ENCODE measurements at regions not wholly inside any gene's neighbourhood (a gene's known extent, or its start where the extent isn't known, plus 50 kb on each side); places are given as distances from the start of the nearest gene placed in this dataset.
"Not testable (repeated sequence)": the region's sequence is repeated elsewhere in the genome, so short reads cannot be mapped to it uniquely, and the experiment has no call there.

DNA sequence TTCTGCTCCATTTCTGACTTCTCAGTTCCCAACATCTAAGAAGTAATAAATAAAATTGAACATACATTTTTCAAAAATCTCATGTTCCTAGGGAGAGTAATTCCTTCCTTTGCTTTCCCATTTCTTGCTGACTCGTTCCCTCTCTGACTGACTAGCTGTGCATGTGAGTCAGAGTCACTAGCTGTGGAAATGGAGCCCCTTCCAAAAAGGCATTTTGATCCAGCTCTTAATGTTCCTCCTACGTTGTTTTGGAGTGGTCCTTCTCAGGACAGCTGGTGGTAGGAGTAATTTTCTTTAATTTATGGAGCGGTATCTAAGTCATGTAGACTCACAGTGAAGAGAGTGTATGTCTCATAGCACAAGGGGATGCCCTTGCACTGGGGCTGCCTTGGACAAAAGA is 460.2 kb downstream of the GADD45G start:
- ATAC-seq, result no peak
- Mint-ChIP-seq H3K27ac (no peak overlapping the region), H3K36me3 (no peaks in the 10 kb centered on the region)

DNA sequence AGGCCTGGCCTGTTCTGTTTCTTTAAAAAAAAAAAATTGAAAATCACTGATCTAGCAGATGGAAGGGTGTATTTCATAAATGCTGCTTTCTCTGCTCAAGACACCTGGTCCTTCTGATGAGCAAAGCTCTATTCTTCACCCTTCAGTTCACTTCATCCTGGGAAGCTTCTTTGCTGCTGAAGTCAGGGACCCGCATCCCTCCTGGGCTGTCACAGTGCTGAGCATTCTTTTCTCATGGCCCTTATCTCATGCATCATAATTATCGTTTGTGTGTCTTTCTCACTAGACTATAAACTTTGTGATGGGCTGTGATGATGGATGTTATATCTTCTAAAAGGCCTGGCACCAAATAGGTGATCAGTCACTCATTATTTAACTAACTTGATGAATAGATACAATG is 461.0 kb downstream of the GADD45G start:
- Mint-ChIP-seq H3K36me3 (no peaks in the 10 kb centered on the region), H3K27ac (no peak overlapping the region), H3K9me3 (no peaks in the 10 kb centered on the region)
- DNase-seq (ENCODE audit: low spot score in 2 of 2), result no peak
- no peak for ATAC-seq

More for the DNA sequence above, 460.2 kb downstream of the GADD45G start:
- no peaks in the 10 kb centered on the region for H3K9me3 Mint-ChIP-seq
- DNase-seq (ENCODE audit: low spot score in 2 of 2), result no peak

DNA sequence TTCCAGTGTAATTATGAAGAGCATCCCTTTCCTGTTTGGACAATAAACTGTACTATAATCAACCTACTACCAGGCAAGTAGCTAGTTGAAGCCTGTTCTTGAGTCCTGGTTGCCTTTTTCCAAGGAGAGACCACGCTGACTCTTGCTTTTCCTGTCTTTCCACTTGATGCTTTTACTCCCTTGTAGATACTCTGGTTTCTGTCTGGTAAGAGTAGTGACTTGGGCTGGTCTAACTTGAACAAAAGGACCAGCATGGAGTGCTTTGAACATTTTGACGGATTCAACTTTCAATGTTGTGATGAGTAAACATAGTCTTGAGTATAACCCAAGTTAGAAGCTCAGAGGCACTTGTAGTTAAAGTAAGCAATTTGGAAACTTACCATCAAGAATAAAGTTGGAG is 464.3 kb downstream of the GADD45G start:
- ATAC-seq (no peak), DNase-seq (ENCODE audit: low spot score in 2 of 2) (no peak)
- Mint-ChIP-seq H3K9me3 (no peaks in the 10 kb centered on the region), H3K36me3 (no peaks in the 10 kb centered on the region), H3K27ac (no peak overlapping the region)

DNA sequence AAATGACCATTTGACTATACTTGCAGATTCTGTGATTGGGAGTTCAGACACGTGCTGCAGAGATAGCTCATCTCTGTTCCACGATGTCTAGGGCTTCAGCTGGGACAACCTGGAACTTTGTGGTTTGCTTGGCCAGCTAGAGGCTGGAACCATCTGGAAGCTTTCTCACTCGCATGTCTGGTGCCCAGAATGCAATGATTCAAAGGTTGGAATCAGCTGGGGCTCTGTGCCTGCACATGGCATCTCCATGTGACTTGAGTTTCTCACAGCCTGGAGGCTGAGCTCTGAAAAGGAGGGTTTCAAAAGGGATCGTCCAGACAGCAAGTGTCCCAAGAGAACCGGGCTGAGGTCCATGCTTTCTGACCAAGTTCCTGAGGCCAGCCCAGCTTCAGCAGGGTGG is 465.2 kb downstream of the GADD45G start:
- no peak overlapping the region for H3K27ac Mint-ChIP-seq
- H3K36me3 Mint-ChIP-seq, result no peaks in the 10 kb centered on the region
- ATAC-seq, result no peak
- no peaks in the 10 kb centered on the region for H3K9me3 Mint-ChIP-seq
- no peak for DNase-seq (ENCODE audit: low spot score in 2 of 2)

DNA sequence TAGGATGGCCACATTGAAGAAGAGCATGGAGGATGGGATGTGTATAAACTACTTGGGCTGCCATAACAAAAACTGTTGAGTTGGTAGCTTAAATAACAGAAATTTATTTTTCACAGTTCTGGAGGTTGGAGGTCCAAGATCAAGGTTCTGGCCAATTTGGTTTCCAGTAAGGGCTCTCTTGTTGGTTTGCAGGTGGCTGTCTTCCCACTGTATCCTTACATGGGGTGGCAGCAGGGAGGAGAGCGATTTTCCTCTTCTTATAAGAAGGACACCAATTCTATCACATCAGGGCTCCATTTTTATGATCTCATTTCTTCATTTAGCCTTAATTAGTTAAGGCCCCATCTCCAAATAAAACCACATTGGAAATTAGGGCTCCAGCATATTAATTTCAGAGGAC is 465.7 kb downstream of the GADD45G start:
- Mint-ChIP-seq H3K9me3 (no peaks in the 10 kb centered on the region), H3K27ac (no peak overlapping the region), H3K36me3 (no peaks in the 10 kb centered on the region)
- DNase-seq (ENCODE audit: low spot score in 2 of 2) (no peak), ATAC-seq (no peak)

DNA sequence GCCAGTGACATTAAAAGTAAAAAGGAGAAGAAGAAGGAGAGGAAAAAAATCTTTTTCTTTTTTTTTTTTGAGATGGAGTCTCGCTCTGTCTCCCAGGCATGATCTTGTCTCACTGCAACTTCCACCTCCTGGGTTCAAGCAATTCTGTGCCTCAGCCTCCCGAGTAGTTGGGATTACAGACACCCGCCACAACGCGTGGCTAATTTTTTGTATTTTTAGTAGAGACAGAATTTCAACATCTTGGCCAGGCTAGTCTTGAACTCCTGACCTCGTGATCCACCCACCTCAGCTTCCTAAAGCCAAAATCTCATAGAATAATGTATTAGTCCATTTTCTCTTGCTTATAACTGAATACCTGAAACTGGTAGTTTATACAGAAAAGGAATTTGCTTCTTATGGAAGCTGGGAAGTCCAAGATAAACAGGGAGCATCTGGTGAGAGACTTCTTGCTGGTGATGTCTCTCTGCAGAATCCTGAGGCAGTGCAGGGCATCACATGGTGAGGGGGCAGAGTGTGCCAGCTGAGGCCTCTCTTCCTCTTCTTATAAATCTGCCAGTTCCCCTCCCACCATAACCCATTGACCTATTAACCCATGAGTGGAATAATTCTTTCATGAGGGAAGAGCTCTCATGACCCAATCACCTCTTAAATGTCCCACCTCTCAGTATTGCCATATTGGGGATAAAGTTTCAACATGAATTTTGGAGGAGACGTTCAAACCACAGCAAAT is 466.3 kb downstream of the GADD45G start:
- Mint-ChIP-seq H3K9me3 (no peaks in the 10 kb centered on the region), H3K36me3 (no peaks in the 10 kb centered on the region), H3K27ac (no peak overlapping the region)
- ATAC-seq (no peak), DNase-seq (ENCODE audit: low spot score in 2 of 2) (no peak)

DNA sequence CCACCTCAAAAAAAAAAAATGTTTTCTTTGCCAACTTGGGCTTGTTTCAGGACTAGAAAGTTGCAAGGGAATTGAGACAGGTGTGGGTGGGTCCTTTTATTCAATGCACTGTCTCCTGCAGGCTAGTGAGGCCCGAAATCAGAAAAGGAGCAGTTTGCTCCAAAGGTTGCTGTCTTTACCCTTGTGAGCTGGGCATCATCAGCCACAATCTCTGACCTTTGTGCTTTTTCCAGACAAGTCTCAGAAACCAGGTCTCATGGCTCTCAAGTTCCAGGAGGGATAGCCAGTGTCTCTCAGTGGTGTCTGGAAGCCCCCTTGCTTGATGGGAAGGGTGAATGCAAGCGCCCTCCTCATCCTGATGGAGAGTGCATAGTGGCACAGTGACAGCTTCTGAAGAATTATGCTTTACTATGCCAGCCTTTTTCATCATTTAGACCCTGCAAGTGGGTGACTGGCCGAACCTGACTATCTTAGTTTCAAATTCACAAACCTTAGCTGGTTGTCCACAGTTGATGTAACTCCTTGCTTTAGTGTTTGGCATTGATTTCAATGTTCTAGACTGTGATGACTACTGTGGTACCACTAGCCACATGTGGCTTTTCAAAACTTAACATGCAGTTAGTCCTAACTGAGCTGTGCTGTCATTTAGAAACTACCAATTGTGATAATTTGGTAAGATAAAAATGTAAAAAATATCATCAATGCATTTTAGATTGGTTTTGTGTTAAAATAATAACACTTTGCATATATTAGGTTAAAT is 468.6 kb downstream of the GADD45G start:
- H3K27ac Mint-ChIP-seq, result no peak overlapping the region
- no peaks in the 10 kb centered on the region for H3K36me3 Mint-ChIP-seq
- peak in 1 of 2 donors; percentile 61 for ATAC-seq
- DNase-seq (ENCODE audit: low spot score in 2 of 2), result no peak
- no peaks in the 10 kb centered on the region for H3K9me3 Mint-ChIP-seq

DNA sequence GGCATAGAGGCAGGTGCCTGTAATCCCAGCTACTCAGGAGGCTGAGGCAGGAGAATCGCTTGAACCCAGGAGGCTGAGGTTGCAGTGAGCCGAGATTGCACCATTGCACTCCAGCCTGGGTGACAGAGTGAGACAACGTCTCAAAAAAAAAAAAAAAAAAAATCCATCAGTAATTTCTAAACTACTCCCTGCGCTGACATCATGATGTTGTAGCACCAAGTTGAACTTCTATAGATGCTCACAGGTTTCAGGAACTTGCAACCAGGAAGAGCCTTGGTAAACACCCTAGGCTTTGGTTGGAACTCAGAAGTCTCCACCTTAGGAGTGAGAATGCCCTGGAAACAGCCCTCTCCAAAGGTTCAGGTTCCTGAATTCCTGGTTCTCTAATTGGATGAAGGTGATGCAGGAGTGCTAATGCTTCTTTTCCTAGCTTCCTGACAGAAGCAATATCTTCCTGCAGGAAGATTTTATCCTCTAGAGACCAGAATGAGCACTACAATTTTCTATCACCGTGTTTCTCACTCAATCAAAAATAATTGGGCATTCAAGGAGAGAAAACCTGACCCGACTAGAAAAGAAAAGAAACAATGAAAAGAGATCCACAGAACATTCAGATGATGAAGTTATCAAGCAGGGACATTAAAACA is 469.6 kb downstream of the GADD45G start:
- DNase-seq (ENCODE audit: low spot score in 2 of 2) (no peak), ATAC-seq (peak in 1 of 2 donors; percentile 76)
- no peaks in the 10 kb centered on the region for H3K9me3 Mint-ChIP-seq
- no peaks in the 10 kb centered on the region for H3K36me3 Mint-ChIP-seq
- no peak overlapping the region for H3K27ac Mint-ChIP-seq

DNA sequence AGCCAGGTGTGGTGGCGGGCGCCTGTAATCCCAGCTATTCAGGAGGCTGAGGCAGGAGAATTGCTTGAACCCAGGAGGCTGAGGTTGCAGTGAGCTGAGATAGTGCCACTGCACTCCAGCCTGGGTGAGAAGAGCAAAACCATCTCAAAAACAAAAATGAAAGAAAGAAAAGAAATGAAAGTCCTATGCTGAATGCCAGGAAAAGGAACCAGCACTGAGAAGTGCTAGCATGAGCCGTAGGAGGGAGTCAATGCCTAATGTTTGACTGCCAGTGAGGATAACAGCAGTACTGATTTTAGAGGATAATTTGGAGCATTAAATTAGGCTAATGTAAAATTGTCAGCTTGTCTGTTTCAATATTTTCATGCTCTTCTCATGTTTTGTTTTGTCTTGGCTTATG is 472.8 kb downstream of the GADD45G start:
- H3K36me3 Mint-ChIP-seq; ATAC-seq; DNase-seq (ENCODE audit: low spot score in 2 of 2); H3K9me3 Mint-ChIP-seq; H3K27ac Mint-ChIP-seq: not testable (repeated sequence)

DNA sequence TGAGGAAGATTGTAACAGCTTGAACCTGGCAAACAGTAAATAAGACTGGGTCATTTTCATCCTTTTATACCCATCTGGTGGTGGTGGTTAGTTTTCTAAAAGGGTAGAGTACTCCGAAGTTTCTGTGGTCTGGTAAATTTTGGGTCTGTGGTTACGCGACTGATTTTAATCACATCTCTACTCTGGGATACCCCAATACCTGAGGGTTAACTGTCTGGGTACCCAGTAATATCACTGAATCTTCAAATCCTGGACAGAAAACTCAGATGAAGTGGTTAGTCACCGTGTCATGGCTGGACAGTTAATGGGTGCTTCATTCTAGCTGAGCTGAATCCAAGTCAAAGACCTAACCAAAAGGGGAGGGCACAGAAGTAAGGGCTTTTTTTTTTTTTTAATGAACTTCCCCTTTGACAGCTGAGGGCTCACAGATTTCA is 474.2 kb downstream of the GADD45G start:
- peak; percentile 49 to 54 for ATAC-seq
- no peak overlapping the region for H3K27ac Mint-ChIP-seq
- no peaks in the 10 kb centered on the region for H3K36me3 Mint-ChIP-seq
- H3K9me3 Mint-ChIP-seq, result no peaks in the 10 kb centered on the region
- no peak for DNase-seq (ENCODE audit: low spot score in 2 of 2)

DNA sequence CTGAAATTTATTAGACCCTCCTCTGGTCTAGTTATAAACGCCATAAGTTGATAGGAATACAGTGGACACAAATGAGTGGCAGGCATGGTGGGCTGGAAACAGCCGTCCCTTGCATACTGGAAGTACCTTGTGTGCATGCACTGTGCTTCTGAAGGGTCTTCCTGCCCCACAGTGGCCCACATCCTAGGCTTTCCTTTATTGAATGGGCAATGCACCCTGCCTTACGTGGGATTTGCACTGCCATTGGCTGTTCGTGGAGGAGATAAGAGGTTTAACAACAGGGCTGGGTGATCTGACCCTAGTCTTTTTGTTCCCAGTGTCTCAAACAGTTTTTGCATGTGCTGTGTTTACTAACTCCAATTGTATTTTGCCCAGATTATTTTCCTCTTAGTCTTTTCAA is 480.8 kb downstream of the GADD45G start:
- Mint-ChIP-seq H3K9me3 (no peaks in the 10 kb centered on the region), H3K36me3 (no peaks in the 10 kb centered on the region), H3K27ac (no peak overlapping the region)
- no peak for DNase-seq (ENCODE audit: low spot score in 2 of 2)
- no peak for ATAC-seq

DNA sequence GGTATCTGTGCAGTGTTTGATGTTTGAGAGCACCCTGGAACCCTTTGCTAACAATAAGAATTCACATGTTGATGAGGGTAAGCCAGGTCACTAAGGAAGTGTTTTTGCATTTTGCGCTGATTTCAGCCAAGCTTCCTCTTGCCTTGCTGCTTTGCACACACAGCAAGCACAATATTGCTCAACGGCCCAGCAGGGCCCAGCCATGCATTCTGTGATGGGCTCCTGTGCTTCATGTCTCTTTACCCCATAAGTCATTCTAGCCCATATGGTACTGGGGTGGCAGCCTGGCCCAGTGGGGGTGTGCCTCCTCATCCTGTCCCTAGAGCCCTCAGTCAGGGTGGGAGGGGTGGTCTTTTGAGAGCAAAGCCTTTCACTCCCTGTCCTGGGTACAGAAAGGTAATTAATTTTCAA is 481.3 kb downstream of the GADD45G start:
- ATAC-seq (no peak), DNase-seq (ENCODE audit: low spot score in 2 of 2) (no peak)
- Mint-ChIP-seq H3K9me3 (no peaks in the 10 kb centered on the region), H3K36me3 (no peaks in the 10 kb centered on the region), H3K27ac (no peak overlapping the region)

DNA sequence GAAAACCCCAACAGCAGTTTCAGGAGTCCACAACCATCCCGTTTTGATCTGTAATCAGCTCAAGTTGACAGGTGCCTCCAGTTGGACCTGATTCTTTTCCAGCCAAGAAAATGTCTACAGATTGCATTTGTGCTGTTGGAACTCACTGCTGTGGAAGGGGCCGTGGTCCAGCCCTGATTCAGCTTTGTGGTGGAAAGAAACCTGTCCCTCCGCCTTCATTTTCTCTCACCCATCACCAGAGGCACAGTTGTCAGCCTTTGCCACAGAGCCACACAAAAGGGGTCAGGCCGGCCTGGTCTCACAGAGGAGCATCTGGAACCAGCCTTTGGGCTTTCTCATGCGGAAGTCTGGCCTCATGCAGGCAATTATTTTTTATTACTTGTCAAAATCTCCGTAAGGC is 483.6 kb downstream of the GADD45G start:
- Mint-ChIP-seq H3K27ac (no peak overlapping the region), H3K9me3 (no peaks in the 10 kb centered on the region), H3K36me3 (no peaks in the 10 kb centered on the region)
- DNase-seq (ENCODE audit: low spot score in 2 of 2), result no peak
- ATAC-seq, result no peak

DNA sequence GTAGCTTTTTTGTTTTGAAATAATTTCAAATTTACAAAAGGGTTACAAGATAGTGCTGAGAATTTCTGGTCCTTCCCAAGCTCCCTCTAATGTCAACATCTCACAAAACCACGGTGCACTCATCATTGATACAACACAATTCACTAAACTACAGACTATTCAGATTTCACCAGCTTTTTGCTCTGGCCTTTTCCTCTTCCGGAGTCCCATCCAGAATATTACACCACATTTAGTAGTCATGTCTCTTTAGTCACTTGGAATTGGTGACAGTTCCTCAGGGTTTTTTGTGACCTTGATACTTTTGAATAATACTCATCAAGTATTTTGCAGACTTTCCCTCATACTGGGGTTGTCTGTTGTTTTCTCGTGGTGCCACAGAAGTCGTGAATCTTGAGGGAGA is 484.0 kb downstream of the GADD45G start:
- Mint-ChIP-seq H3K27ac (no peak overlapping the region), H3K9me3 (no peaks in the 10 kb centered on the region), H3K36me3 (no peaks in the 10 kb centered on the region)
- DNase-seq (ENCODE audit: low spot score in 2 of 2), result no peak
- no peak for ATAC-seq

DNA sequence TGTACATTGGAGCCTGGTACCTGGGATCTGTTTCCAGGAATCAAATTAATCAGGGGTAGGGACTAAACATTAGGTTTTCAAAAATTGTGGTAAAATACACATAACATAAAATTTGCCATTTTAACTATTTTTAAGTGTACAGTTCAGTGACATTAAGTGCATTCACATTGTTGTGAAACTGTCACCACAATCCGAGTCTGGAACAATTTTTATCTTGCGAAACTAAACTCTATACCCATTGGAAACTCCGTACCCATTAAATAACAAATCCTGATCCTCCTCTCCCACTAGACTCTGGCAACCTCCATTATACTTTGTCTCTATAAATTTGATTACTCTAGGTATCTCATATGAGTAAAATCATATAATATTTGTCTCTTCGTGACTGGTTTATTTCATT is 486.2 kb downstream of the GADD45G start:
- DNase-seq (ENCODE audit: low spot score in 2 of 2) (no peak), ATAC-seq (no peak)
- no peaks in the 10 kb centered on the region for H3K36me3 Mint-ChIP-seq
- no peaks in the 10 kb centered on the region for H3K9me3 Mint-ChIP-seq
- H3K27ac Mint-ChIP-seq, result no peak overlapping the region

DNA sequence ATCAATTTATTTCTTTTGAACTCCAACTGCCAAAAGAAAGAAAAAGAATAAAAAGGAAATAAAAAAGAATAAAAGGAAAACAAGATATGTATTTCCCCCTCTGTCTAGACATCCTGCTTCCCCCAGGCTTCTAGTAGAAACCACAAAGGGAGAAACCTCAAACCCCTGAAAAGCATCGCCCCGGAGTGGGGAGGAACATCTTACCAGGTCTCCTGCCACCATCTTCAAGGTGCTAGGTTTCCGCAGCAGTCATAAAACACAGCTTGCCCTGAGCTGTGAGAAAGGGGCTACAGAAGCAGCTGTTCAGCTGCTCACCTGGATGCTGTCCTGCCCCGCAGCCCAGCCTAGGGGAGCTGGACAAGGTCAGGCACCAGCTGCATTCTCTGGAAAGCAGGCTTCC is 487.7 kb downstream of the GADD45G start:
- no peaks in the 10 kb centered on the region for H3K36me3 Mint-ChIP-seq
- H3K27ac Mint-ChIP-seq, result peak overlapping the region in 1 of 2 donors; percentile 58
- H3K9me3 Mint-ChIP-seq, result no peaks in the 10 kb centered on the region
- ATAC-seq, result peak; percentile 47 to 49
- no peak for DNase-seq (ENCODE audit: low spot score in 2 of 2)

DNA sequence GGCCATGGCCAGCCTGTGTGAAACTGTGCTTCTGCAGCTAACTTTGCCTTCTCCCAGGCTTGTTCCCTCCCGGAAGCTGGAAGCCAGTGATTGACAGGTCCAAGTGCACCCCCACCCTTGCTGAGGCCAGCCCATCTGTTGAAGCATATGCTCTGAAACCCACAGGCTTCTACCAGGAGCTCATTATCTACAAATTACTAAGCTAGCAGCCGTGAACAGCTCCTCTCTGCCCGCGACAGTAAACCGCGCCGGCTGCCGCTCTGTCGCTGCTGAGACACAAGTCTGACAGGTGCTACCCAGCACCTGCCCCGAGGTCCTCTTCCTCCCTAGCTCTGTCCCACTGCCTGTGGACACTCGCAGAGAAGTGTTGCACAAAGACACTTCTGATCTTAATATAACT is 490.9 kb downstream of the GADD45G start:
- DNase-seq (ENCODE audit: low spot score in 2 of 2) (no peak), ATAC-seq (peak in 1 of 2 donors; percentile 52)
- Mint-ChIP-seq H3K36me3 (no peaks in the 10 kb centered on the region), H3K9me3 (no peaks in the 10 kb centered on the region), H3K27ac (no peak overlapping the region)

All from activated naive CD4-positive, alpha-beta T cell treated with anti-CD3 and anti-CD28 coated beads, Interleukin-2, amount 50 U/mL, for 72 hours (primary cell).